ENCODE measurements at regions not wholly inside any gene's neighbourhood (a gene's known extent, or its start where the extent isn't known, plus 50 kb on each side); places are given as distances from the start of the nearest gene placed in this dataset.

- DNase-seq: no peak
- Mint-ChIP-seq H3K27ac (no peak overlapping the region), H3K27me3 (peaks cover 12% of the 10 kb centered on the region), H3K36me3 (ENCODE audit: low read depth) (no peaks in the 10 kb centered on the region), H3K4me3 (no peak overlapping the region), H3K9me3 (no peaks in the 10 kb centered on the region), H3K4me1 (ENCODE audit: low read depth) (no peaks in the 10 kb centered on the region)
Observed at GRCh38 chr1:62962014-62962812, 178.3 kb downstream of the ATG4C start.

GRCh38 chr1:62962901-62963776, 179.2 kb downstream of the ATG4C start:
- Mint-ChIP-seq H3K4me3 (no peak overlapping the region), H3K27ac (no peak overlapping the region), H3K4me1 (ENCODE audit: low read depth) (no peaks in the 10 kb centered on the region), H3K36me3 (ENCODE audit: low read depth) (no peaks in the 10 kb centered on the region), H3K27me3 (peaks cover 12% of the 10 kb centered on the region), H3K9me3 (no peaks in the 10 kb centered on the region)
- DNase-seq: peak; percentile 32

- no peaks in the 10 kb centered on the region for H3K9me3 Mint-ChIP-seq
- H3K4me1 Mint-ChIP-seq (ENCODE audit: low read depth): no peaks in the 10 kb centered on the region
- peaks cover 11% of the 10 kb centered on the region for H3K27me3 Mint-ChIP-seq
- H3K36me3 Mint-ChIP-seq (ENCODE audit: low read depth): no peaks in the 10 kb centered on the region
- no peak overlapping the region for H3K4me3 Mint-ChIP-seq
- no peak overlapping the region for H3K27ac Mint-ChIP-seq
- DNase-seq: no peak
Observed at GRCh38 chr1:62964141-62964540, 180.2 kb downstream of the ATG4C start.

- H3K27me3 Mint-ChIP-seq: peaks cover 12% of the 10 kb centered on the region
- H3K27ac Mint-ChIP-seq: no peak overlapping the region
- no peak for DNase-seq
- H3K4me1 Mint-ChIP-seq (ENCODE audit: low read depth): no peaks in the 10 kb centered on the region
- H3K9me3 Mint-ChIP-seq: no peaks in the 10 kb centered on the region
- H3K4me3 Mint-ChIP-seq: no peak overlapping the region
- H3K36me3 Mint-ChIP-seq (ENCODE audit: low read depth): no peaks in the 10 kb centered on the region
Observed at GRCh38 chr1:62967031-62967430, 183.1 kb downstream of the ATG4C start.

- H3K4me3 Mint-ChIP-seq: no peak overlapping the region
- no peak for DNase-seq
- H3K27ac Mint-ChIP-seq: no peak overlapping the region
- no peaks in the 10 kb centered on the region for H3K36me3 Mint-ChIP-seq (ENCODE audit: low read depth)
- H3K27me3 Mint-ChIP-seq: peaks cover 4% of the 10 kb centered on the region
- no peaks in the 10 kb centered on the region for H3K4me1 Mint-ChIP-seq (ENCODE audit: low read depth)
- H3K9me3 Mint-ChIP-seq: no peaks in the 10 kb centered on the region
Observed at GRCh38 chr1:62977366-62977765, 193.4 kb downstream of the ATG4C start.

- no peak for DNase-seq
- Mint-ChIP-seq H3K4me3 (no peak overlapping the region), H3K36me3 (ENCODE audit: low read depth) (no peaks in the 10 kb centered on the region), H3K9me3 (no peaks in the 10 kb centered on the region), H3K4me1 (ENCODE audit: low read depth) (no peaks in the 10 kb centered on the region), H3K27ac (no peak overlapping the region), H3K27me3 (peaks cover 4% of the 10 kb centered on the region)
Observed at GRCh38 chr1:62978741-62979140, 194.8 kb downstream of the ATG4C start.

GRCh38 chr1:62981434-62981833, 197.5 kb downstream of the ATG4C start:
- DNase-seq: no peak
- Mint-ChIP-seq H3K27ac (no peak overlapping the region), H3K4me3 (no peak overlapping the region), H3K9me3 (no peaks in the 10 kb centered on the region), H3K36me3 (ENCODE audit: low read depth) (no peaks in the 10 kb centered on the region), H3K27me3 (peaks cover 9% of the 10 kb centered on the region), H3K4me1 (ENCODE audit: low read depth) (no peaks in the 10 kb centered on the region)

- Mint-ChIP-seq H3K4me3 (no peak overlapping the region), H3K27ac (no peak overlapping the region), H3K4me1 (ENCODE audit: low read depth) (no peaks in the 10 kb centered on the region), H3K36me3 (ENCODE audit: low read depth) (no peaks in the 10 kb centered on the region), H3K9me3 (no peaks in the 10 kb centered on the region), H3K27me3 (peaks cover 35% of the 10 kb centered on the region)
- no peak for DNase-seq
Observed at GRCh38 chr1:62988867-62989266, 204.9 kb downstream of the ATG4C start.

GRCh38 chr1:62989497-62989896, 205.6 kb downstream of the ATG4C start:
- H3K27me3 Mint-ChIP-seq: peaks cover 37% of the 10 kb centered on the region
- DNase-seq: no peak
- H3K9me3 Mint-ChIP-seq: no peaks in the 10 kb centered on the region
- H3K36me3 Mint-ChIP-seq (ENCODE audit: low read depth): no peaks in the 10 kb centered on the region
- no peak overlapping the region for H3K4me3 Mint-ChIP-seq
- no peaks in the 10 kb centered on the region for H3K4me1 Mint-ChIP-seq (ENCODE audit: low read depth)
- H3K27ac Mint-ChIP-seq: no peak overlapping the region

GRCh38 chr1:62991152-62991551, 207.2 kb downstream of the ATG4C start:
- no peak overlapping the region for H3K27ac Mint-ChIP-seq
- no peaks in the 10 kb centered on the region for H3K4me1 Mint-ChIP-seq (ENCODE audit: low read depth)
- H3K4me3 Mint-ChIP-seq: no peak overlapping the region
- H3K27me3 Mint-ChIP-seq: peaks cover 36% of the 10 kb centered on the region
- no peaks in the 10 kb centered on the region for H3K9me3 Mint-ChIP-seq
- DNase-seq: no peak
- no peaks in the 10 kb centered on the region for H3K36me3 Mint-ChIP-seq (ENCODE audit: low read depth)

GRCh38 chr1:62993844-62994243, 209.9 kb downstream of the ATG4C start:
- Mint-ChIP-seq H3K4me3 (no peak overlapping the region), H3K4me1 (ENCODE audit: low read depth) (no peaks in the 10 kb centered on the region), H3K36me3 (ENCODE audit: low read depth) (no peaks in the 10 kb centered on the region), H3K27me3 (peaks cover 32% of the 10 kb centered on the region), H3K9me3 (no peaks in the 10 kb centered on the region), H3K27ac (no peak overlapping the region)
- no peak for DNase-seq

GRCh38 chr1:62995173-62995572, 211.2 kb downstream of the ATG4C start:
- Mint-ChIP-seq H3K9me3 (no peaks in the 10 kb centered on the region), H3K27ac (no peak overlapping the region)
- no peak for DNase-seq

GRCh38 chr1:62997884-62998283, 214.0 kb downstream of the ATG4C start:
- peaks cover 27% of the 10 kb centered on the region for H3K27me3 Mint-ChIP-seq
- H3K9me3 Mint-ChIP-seq: no peaks in the 10 kb centered on the region
- H3K36me3 Mint-ChIP-seq (ENCODE audit: low read depth): no peaks in the 10 kb centered on the region
- no peak overlapping the region for H3K4me3 Mint-ChIP-seq
- no peak for DNase-seq
- no peaks in the 10 kb centered on the region for H3K4me1 Mint-ChIP-seq (ENCODE audit: low read depth)
- H3K27ac Mint-ChIP-seq: no peak overlapping the region

More at GRCh38 chr1:62995173-62995572, 211.2 kb downstream of the ATG4C start:
- Mint-ChIP-seq H3K36me3 (ENCODE audit: low read depth) (no peaks in the 10 kb centered on the region), H3K4me1 (ENCODE audit: low read depth) (no peaks in the 10 kb centered on the region), H3K4me3 (no peak overlapping the region), H3K27me3 (peaks cover 34% of the 10 kb centered on the region)

- Mint-ChIP-seq H3K4me3 (no peak overlapping the region), H3K36me3 (ENCODE audit: low read depth) (no peaks in the 10 kb centered on the region), H3K27me3 (peaks cover 16% of the 10 kb centered on the region), H3K9me3 (no peaks in the 10 kb centered on the region), H3K27ac (no peak overlapping the region), H3K4me1 (ENCODE audit: low read depth) (no peaks in the 10 kb centered on the region)
- DNase-seq: no peak
Observed at GRCh38 chr1:62998845-62999649, 215.1 kb downstream of the ATG4C start.
